HEK293 (cell line): ENCODE measurements at regions not wholly inside any gene's neighbourhood (a gene's known extent, or its start where the extent isn't known, plus 50 kb on each side); places are given as distances from the start of the nearest gene placed in this dataset.

Source experiments
- CTCF ChIP-seq: fragments of 450-650 bp; formaldehyde crosslinking; IDR thresholded peaks from 2 replicates; pipeline ENCODE4 v1.5.1; 2016; ENCODE audit warnings: missing biosample characterization, missing genetic modification characterization
- MYNN ChIP-seq: fragments of 450-650 bp; formaldehyde crosslinking; IDR thresholded peaks from 2 replicates; pipeline ENCODE4 v1.5.1; 2016; ENCODE audit warnings: missing biosample characterization, missing genetic modification characterization, borderline replicate concordance
- RBAK ChIP-seq: fragments of 450-650 bp; formaldehyde crosslinking; IDR thresholded peaks from 2 replicates; pipeline ENCODE4 v1.5.1; 2016; ENCODE audit warnings: missing biosample characterization, missing genetic modification characterization
- ZNF169 ChIP-seq: fragments of 450-650 bp; formaldehyde crosslinking; IDR thresholded peaks from 2 replicates; pipeline ENCODE4 v1.5.1; 2016; ENCODE audit warnings: missing biosample characterization, missing genetic modification characterization
- ZNF174 ChIP-seq: fragments of 450-650 bp; formaldehyde crosslinking; IDR thresholded peaks from 2 replicates; pipeline ENCODE4 v1.5.0; 2017; ENCODE audit warnings: missing biosample characterization, mild to moderate bottlenecking, missing genetic modification characterization
- ZNF239 ChIP-seq: fragments of 450-650 bp; formaldehyde crosslinking; IDR thresholded peaks from 2 replicates; pipeline ENCODE4 v1.5.1; 2016; ENCODE audit warnings: missing biosample characterization, missing genetic modification characterization
- ZNF362 ChIP-seq: fragments of 450-650 bp; formaldehyde crosslinking; IDR thresholded peaks from 2 replicates; pipeline ENCODE4 v1.5.1; 2016; ENCODE audit warnings: missing biosample characterization, missing genetic modification characterization
- ZNF404 ChIP-seq: fragments of 450-650 bp; formaldehyde crosslinking; IDR thresholded peaks from 2 replicates; pipeline ENCODE4 v1.5.1; 2017; ENCODE audit warnings: missing biosample characterization, missing genetic modification characterization

GRCh38 chr10:128373831-128374230, 247.6 kb upstream of the MKI67 start:
- TF ChIP-seq CTCF (no peak), ZNF169 (tag by site-specific recombination) (no peak), ZNF239 (tag by site-specific recombination) (no peak), RBAK (tag by site-specific recombination) (no peak), ZNF404 (tag by site-specific recombination) (no peak), ZNF362 (tag by site-specific recombination) (no peak), MYNN (tag by site-specific recombination) (no peak), ZNF174 (tag by site-specific recombination) (no peak)
